ENCODE measurements at regions not wholly inside any gene's neighbourhood (a gene's known extent, or its start where the extent isn't known, plus 50 kb on each side); places are given as distances from the start of the nearest gene placed in this dataset.
A peak's percentile ranks its signal among the peaks of the same experiment; 100 is the strongest.

DNA sequence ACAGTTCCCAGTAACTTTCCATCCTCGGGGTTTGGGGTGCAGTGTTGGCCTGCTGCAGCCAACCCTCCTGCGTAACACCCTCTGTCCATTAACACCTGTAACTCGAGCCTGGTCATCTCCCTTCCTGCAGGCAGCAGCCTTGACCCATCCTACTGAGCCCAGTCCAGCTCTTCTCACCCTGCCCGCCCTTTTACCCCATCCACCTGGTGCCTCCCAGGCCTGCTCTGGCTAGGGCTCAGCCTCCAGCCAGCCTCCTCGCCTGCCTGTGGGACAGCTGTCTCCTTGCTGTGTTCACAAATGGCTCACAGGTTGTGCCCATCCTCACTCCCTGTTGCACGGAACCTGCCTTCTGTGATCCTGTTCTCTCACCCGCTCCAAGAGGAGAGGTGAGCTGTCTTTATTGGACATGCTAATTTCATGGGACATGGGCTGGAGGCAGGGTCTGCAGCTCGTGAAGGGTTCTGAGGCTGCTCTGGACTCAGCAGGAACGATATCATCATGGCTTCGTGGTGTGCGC is 277.2 kb upstream of the TCERG1L start:
- Histone ChIP-seq H3K27me3 (ENCODE audit: control insufficient read depth, insufficient read depth, low read length) (no peaks in the 10 kb centered on the region), H3K4me3 (ENCODE audit: low read depth, low read length) (no peak overlapping the region), H3K36me3 (ENCODE audit: control insufficient read depth, insufficient read depth, low read length) (no peaks in the 10 kb centered on the region), H3K4me1 (ENCODE audit: control insufficient read depth, insufficient read depth, low read length) (no peaks in the 10 kb centered on the region), H3K27ac (ENCODE audit: low read depth, low read length) (no peak overlapping the region), H3K9me3 (ENCODE audit: control insufficient read depth, insufficient read depth, low read length) (no peaks in the 10 kb centered on the region)
- 91% methylated on average over 11 of the region's 11 CpGs for WGBS (ENCODE audit: insufficient coverage)
- no peak for DNase-seq (ENCODE audit: low read depth in 4 of 6, low spot score in 6 of 6)

DNA sequence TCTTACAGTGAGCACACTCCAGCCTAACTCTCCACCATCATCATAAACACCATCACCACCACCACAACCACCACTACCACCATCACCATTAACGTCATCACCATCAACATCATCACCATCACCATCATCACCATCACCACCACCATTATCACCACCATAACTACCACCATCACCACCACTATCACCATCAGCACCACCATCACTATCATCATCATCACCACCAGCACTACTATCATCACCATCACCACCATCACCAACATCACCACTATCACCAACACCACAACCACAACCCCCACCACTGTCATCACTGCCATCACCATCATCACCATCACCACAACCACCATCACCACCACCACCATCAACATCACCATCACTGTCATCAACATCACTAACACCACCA is 279.0 kb upstream of the TCERG1L start:
- Histone ChIP-seq H3K9me3 (ENCODE audit: control insufficient read depth, insufficient read depth, low read length) (no peaks in the 10 kb centered on the region), H3K36me3 (ENCODE audit: control insufficient read depth, insufficient read depth, low read length) (no peaks in the 10 kb centered on the region), H3K27me3 (ENCODE audit: control insufficient read depth, insufficient read depth, low read length) (no peaks in the 10 kb centered on the region), H3K27ac (ENCODE audit: low read depth, low read length) (no peak overlapping the region), H3K4me1 (ENCODE audit: control insufficient read depth, insufficient read depth, low read length) (no peaks in the 10 kb centered on the region), H3K4me3 (ENCODE audit: low read depth, low read length) (no peak overlapping the region)
- DNase-seq (ENCODE audit: low read depth in 4 of 6, low spot score in 6 of 6), result no peak
- WGBS (ENCODE audit: insufficient coverage), result 82% methylated on average over 1 of the region's 1 CpG

DNA sequence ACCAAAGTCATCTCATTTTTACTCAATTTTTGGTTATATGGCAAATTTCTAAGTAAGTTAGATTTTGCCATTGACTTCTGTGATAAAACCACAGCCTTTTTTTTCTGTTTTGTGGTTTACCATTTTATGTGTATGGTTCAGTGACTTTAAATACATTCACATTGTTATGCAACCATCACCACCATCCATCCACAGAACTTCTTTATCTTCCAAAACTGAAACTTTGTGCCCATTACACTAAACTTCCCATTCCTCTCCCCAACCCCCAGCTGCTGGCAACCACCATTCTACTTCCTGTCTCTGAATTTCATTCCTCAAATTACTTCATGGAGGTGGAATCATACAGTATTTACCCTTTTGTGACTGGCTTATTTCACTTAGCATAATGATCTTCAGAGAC is 280.4 kb upstream of the TCERG1L start:
- no peak for DNase-seq (ENCODE audit: low read depth in 4 of 6, low spot score in 6 of 6)
- Histone ChIP-seq H3K27me3 (ENCODE audit: control insufficient read depth, insufficient read depth, low read length) (no peaks in the 10 kb centered on the region), H3K27ac (ENCODE audit: low read depth, low read length) (no peak overlapping the region), H3K4me3 (ENCODE audit: low read depth, low read length) (no peak overlapping the region), H3K9me3 (ENCODE audit: control insufficient read depth, insufficient read depth, low read length) (no peaks in the 10 kb centered on the region), H3K36me3 (ENCODE audit: control insufficient read depth, insufficient read depth, low read length) (no peaks in the 10 kb centered on the region), H3K4me1 (ENCODE audit: control insufficient read depth, insufficient read depth, low read length) (no peaks in the 10 kb centered on the region)

DNA sequence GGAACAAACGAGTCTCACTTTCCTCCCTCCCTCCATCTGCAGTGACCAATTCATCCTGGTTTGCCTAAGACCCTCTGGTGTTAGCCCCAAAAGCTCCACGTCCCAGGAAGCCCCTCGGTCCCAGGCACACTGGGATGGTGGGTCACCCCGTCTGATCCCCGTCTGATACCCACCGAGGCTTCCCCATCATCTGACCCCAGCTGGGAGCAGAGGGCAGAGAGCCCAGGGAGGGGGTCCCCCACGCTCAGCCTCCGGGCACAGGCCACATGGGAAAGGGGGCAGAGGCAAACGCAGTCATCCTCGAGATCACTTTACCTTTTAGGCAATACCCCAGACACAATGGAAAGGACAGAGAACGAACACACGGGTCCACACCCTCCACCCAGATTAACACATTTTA is 291.6 kb upstream of the PPP2R2D start:
- 86% methylated on average over 11 of the region's 12 CpGs for WGBS (ENCODE audit: insufficient coverage)
- H3K4me3 ChIP-seq (ENCODE audit: low read depth, low read length), result no peak overlapping the region
- no peaks in the 10 kb centered on the region for H3K4me1 ChIP-seq (ENCODE audit: control insufficient read depth, insufficient read depth, low read length)
- H3K36me3 ChIP-seq (ENCODE audit: control insufficient read depth, insufficient read depth, low read length), result no peaks in the 10 kb centered on the region
- DNase-seq (ENCODE audit: low read depth in 4 of 6, low spot score in 6 of 6), result no peak
- no peaks in the 10 kb centered on the region for H3K9me3 ChIP-seq (ENCODE audit: control insufficient read depth, insufficient read depth, low read length)
- no peaks in the 10 kb centered on the region for H3K27me3 ChIP-seq (ENCODE audit: control insufficient read depth, insufficient read depth, low read length)
- no peak overlapping the region for H3K27ac ChIP-seq (ENCODE audit: low read depth, low read length)

GRCh38 chr10:131615150-131615549 is 285.7 kb upstream of the PPP2R2D start:
- Histone ChIP-seq H3K4me3 (ENCODE audit: low read depth, low read length) (no peak overlapping the region), H3K9me3 (ENCODE audit: control insufficient read depth, insufficient read depth, low read length) (no peaks in the 10 kb centered on the region), H3K27ac (ENCODE audit: low read depth, low read length) (no peak overlapping the region), H3K36me3 (ENCODE audit: control insufficient read depth, insufficient read depth, low read length) (no peaks in the 10 kb centered on the region), H3K27me3 (ENCODE audit: control insufficient read depth, insufficient read depth, low read length) (no peaks in the 10 kb centered on the region), H3K4me1 (ENCODE audit: control insufficient read depth, insufficient read depth, low read length) (peaks cover 12% of the 10 kb centered on the region)
- WGBS (ENCODE audit: insufficient coverage), result 97% methylated on average over 2 of the region's 2 CpGs
- DNase-seq (ENCODE audit: low read depth in 4 of 6, low spot score in 6 of 6), result no peak

- H3K4me3 ChIP-seq (ENCODE audit: low read depth, low read length), result no peak overlapping the region
- H3K27me3 ChIP-seq (ENCODE audit: control insufficient read depth, insufficient read depth, low read length), result no peaks in the 10 kb centered on the region
- H3K27ac ChIP-seq (ENCODE audit: low read depth, low read length), result no peak overlapping the region
- DNase-seq (ENCODE audit: low read depth in 4 of 6, low spot score in 6 of 6), result no peak
- no peaks in the 10 kb centered on the region for H3K36me3 ChIP-seq (ENCODE audit: control insufficient read depth, insufficient read depth, low read length)
- WGBS (ENCODE audit: insufficient coverage), result 70% methylated on average over 2 of the region's 6 CpGs
- peaks cover 12% of the 10 kb centered on the region for H3K4me1 ChIP-seq (ENCODE audit: control insufficient read depth, insufficient read depth, low read length)
- H3K9me3 ChIP-seq (ENCODE audit: control insufficient read depth, insufficient read depth, low read length), result no peaks in the 10 kb centered on the region
Measured at GRCh38 chr10:131616040-131616439, 284.8 kb upstream of the PPP2R2D start.

- 46% methylated on average over 29 of the region's 36 CpGs for whole genome bisulfite sequencing (ENCODE audit: insufficient coverage)
- peak in 2 of 6 donors; percentile 28 to 88 for DNase-seq (ENCODE audit: low read depth in 4 of 6, low spot score in 6 of 6)
- H3K4me3 ChIP-seq (ENCODE audit: low read depth, low read length), result no peak overlapping the region
Measured at GRCh38 chr10:131617113-131617858, 283.5 kb upstream of the PPP2R2D start.

GRCh38 chr10:131618587-131619267 is 282.1 kb upstream of the PPP2R2D start:
- no peaks in the 10 kb centered on the region for H3K9me3 ChIP-seq (ENCODE audit: control insufficient read depth, insufficient read depth, low read length)
- no peaks in the 10 kb centered on the region for H3K27me3 ChIP-seq (ENCODE audit: control insufficient read depth, insufficient read depth, low read length)
- no peaks in the 10 kb centered on the region for H3K36me3 ChIP-seq (ENCODE audit: control insufficient read depth, insufficient read depth, low read length)
- WGBS (ENCODE audit: insufficient coverage), result 71% methylated on average over 21 of the region's 21 CpGs
- DNase-seq (ENCODE audit: low read depth in 4 of 6, low spot score in 6 of 6), result peak in 1 of 6 donors; percentile 32
- H3K4me1 ChIP-seq (ENCODE audit: control insufficient read depth, insufficient read depth, low read length), result peaks cover 12% of the 10 kb centered on the region
- H3K4me3 ChIP-seq (ENCODE audit: low read depth, low read length), result no peak overlapping the region
- no peak overlapping the region for H3K27ac ChIP-seq (ENCODE audit: low read depth, low read length)

More at GRCh38 chr10:131617113-131617858, 283.5 kb upstream of the PPP2R2D start:
- H3K27ac ChIP-seq (ENCODE audit: low read depth, low read length), result no peak overlapping the region
- H3K36me3 ChIP-seq (ENCODE audit: control insufficient read depth, insufficient read depth, low read length), result no peaks in the 10 kb centered on the region
- no peaks in the 10 kb centered on the region for H3K9me3 ChIP-seq (ENCODE audit: control insufficient read depth, insufficient read depth, low read length)
- no peaks in the 10 kb centered on the region for H3K27me3 ChIP-seq (ENCODE audit: control insufficient read depth, insufficient read depth, low read length)
- H3K4me1 ChIP-seq (ENCODE audit: control insufficient read depth, insufficient read depth, low read length), result peaks cover 12% of the 10 kb centered on the region

DNA sequence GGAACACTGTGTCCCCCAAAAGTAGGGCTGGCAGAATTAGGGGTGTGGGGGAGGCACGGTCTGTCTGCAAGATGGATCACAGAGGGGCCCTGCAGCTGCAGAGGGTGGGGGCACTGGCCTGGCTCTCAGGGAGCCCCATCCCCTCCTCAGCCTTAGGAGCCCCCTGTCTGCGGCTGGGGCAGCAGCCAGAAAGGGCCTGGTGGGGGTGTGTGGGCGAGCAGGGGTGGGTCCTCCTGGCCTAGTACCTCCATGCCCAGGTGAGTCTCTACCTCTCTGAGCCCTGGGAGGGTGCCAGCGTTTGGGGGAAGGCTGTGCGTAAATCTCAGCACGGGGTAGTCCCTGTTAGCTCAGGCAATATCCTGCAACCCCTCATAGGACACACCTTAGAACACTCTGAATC is 280.5 kb upstream of the PPP2R2D start:
- WGBS (ENCODE audit: insufficient coverage), result 88% methylated on average over 5 of the region's 6 CpGs
- no peaks in the 10 kb centered on the region for H3K27me3 ChIP-seq (ENCODE audit: control insufficient read depth, insufficient read depth, low read length)
- H3K36me3 ChIP-seq (ENCODE audit: control insufficient read depth, insufficient read depth, low read length), result no peaks in the 10 kb centered on the region
- no peak for DNase-seq (ENCODE audit: low read depth in 4 of 6, low spot score in 6 of 6)
- no peaks in the 10 kb centered on the region for H3K9me3 ChIP-seq (ENCODE audit: control insufficient read depth, insufficient read depth, low read length)
- no peak overlapping the region for H3K27ac ChIP-seq (ENCODE audit: low read depth, low read length)
- H3K4me1 ChIP-seq (ENCODE audit: control insufficient read depth, insufficient read depth, low read length), result peaks cover 12% of the 10 kb centered on the region
- no peak overlapping the region for H3K4me3 ChIP-seq (ENCODE audit: low read depth, low read length)

DNA sequence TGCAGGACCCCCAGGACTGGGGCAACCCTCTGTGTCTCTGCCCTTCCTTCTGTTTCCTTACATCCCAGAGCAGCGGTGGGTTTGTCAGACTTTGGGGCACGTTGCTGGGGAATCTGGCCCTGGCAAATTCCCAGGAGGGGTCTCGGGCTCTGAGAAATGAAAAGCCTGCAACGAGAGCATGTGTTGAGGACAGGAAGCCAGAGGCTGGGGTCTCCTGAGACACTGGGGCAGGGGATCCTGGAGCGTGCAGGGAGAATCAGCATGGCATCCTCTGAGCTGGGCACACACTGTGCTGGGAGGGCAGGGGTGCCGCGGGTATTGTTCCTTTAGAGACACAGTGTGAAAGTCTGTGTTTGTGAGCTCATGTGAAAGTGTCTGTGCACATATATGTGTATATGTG is 279.9 kb upstream of the PPP2R2D start:
- H3K4me1 ChIP-seq (ENCODE audit: control insufficient read depth, insufficient read depth, low read length), result peaks cover 12% of the 10 kb centered on the region
- no peak overlapping the region for H3K27ac ChIP-seq (ENCODE audit: low read depth, low read length)
- 65% methylated on average over 5 of the region's 7 CpGs for WGBS (ENCODE audit: insufficient coverage)
- no peaks in the 10 kb centered on the region for H3K27me3 ChIP-seq (ENCODE audit: control insufficient read depth, insufficient read depth, low read length)
- H3K36me3 ChIP-seq (ENCODE audit: control insufficient read depth, insufficient read depth, low read length), result no peaks in the 10 kb centered on the region
- H3K4me3 ChIP-seq (ENCODE audit: low read depth, low read length), result no peak overlapping the region
- no peak for DNase-seq (ENCODE audit: low read depth in 4 of 6, low spot score in 6 of 6)
- no peaks in the 10 kb centered on the region for H3K9me3 ChIP-seq (ENCODE audit: control insufficient read depth, insufficient read depth, low read length)
